Hypothalamus (tissue), 51 donors: ENCODE measurements at regions not wholly inside any gene's neighbourhood (a gene's known extent, or its start where the extent isn't known, plus 50 kb on each side); places are given as distances from the start of the nearest gene placed in this dataset.
A peak's percentile ranks its signal among the peaks of the same experiment; 100 is the strongest.

ENCODE experiments used
- DNase-seq, 51 donors: peaks; one replicate each; lab custom pipeline; 2025; lab: John Stamatoyannopoulos, UW

- no peak for DNase-seq
These were observed 622.2 kb downstream of the TOX3 start for GRCh38 chr16:51924744-51925143.

- no peak for DNase-seq
These were observed 624.5 kb downstream of the TOX3 start for GRCh38 chr16:51922476-51922875.

- no peak for DNase-seq
These were observed 627.2 kb downstream of the TOX3 start for GRCh38 chr16:51919736-51920135.

GRCh38 chr16:51916814-51917213 is 630.1 kb downstream of the TOX3 start:
- no peak for DNase-seq

GRCh38 chr16:51916231-51916630 is 630.7 kb downstream of the TOX3 start:
- DNase-seq, result no peak

- no peak for DNase-seq
These were observed 639.3 kb downstream of the TOX3 start for GRCh38 chr16:51907680-51908079.

- DNase-seq, result no peak
These were observed 646.6 kb downstream of the TOX3 start for GRCh38 chr16:51900221-51900780.

- DNase-seq, result no peak
These were observed 648.1 kb downstream of the TOX3 start for GRCh38 chr16:51898872-51899271.

GRCh38 chr16:51896013-51896412 is 650.9 kb downstream of the TOX3 start:
- no peak for DNase-seq

GRCh38 chr16:51892293-51893007 is 654.5 kb downstream of the TOX3 start:
- no peak for DNase-seq

GRCh38 chr16:51888534-51888933 is 658.4 kb downstream of the TOX3 start:
- no peak for DNase-seq

- no peak for DNase-seq
These were observed 658.9 kb downstream of the TOX3 start for GRCh38 chr16:51888016-51888415.

- DNase-seq, result no peak
These were observed 660.5 kb downstream of the TOX3 start for GRCh38 chr16:51886456-51886855.

GRCh38 chr16:51884773-51885172 is 662.2 kb downstream of the TOX3 start:
- no peak for DNase-seq

- no peak for DNase-seq
These were observed 665.2 kb downstream of the TOX3 start for GRCh38 chr16:51881731-51882130.

- peak in 1 of 51 donors; percentile 0 for DNase-seq
These were observed 666.2 kb downstream of the TOX3 start for GRCh38 chr16:51880776-51881175.

- no peak for DNase-seq
These were observed 669.3 kb downstream of the TOX3 start for GRCh38 chr16:51877686-51878085.

- DNase-seq, result no peak
These were observed 670.0 kb downstream of the TOX3 start for GRCh38 chr16:51876934-51877333.

GRCh38 chr16:51876601-51876875 is 670.4 kb downstream of the TOX3 start:
- DNase-seq, result no peak

GRCh38 chr16:51875834-51876600 is 670.9 kb downstream of the TOX3 start:
- DNase-seq, result no peak

- no peak for DNase-seq
These were observed 674.4 kb downstream of the TOX3 start for GRCh38 chr16:51872524-51872923.

- no peak for DNase-seq
These were observed 676.6 kb downstream of the TOX3 start for GRCh38 chr16:51870296-51870854.
